ENCODE measurements at regions not wholly inside any gene's neighbourhood (a gene's known extent, or its start where the extent isn't known, plus 50 kb on each side); places are given as distances from the start of the nearest gene placed in this dataset.
A peak's percentile ranks its signal among the peaks of the same experiment; 100 is the strongest.

GRCh38 chr2:226661789-226662545, 137.7 kb downstream of the IRS1 start:
- Mint-ChIP-seq H3K9me3 (no peaks in the 10 kb centered on the region), H3K27me3 (ENCODE audit: low read depth) (peaks cover 38% of the 10 kb centered on the region), H3K36me3 (ENCODE audit: low read depth) (no peaks in the 10 kb centered on the region), H3K27ac (no peak overlapping the region), H3K4me3 (no peak overlapping the region), H3K4me1 (ENCODE audit: low read depth) (no peaks in the 10 kb centered on the region)
- no peak for DNase-seq (ENCODE audit: low spot score)

GRCh38 chr2:226660526-226660925, 139.1 kb downstream of the IRS1 start:
- Mint-ChIP-seq H3K9me3 (no peaks in the 10 kb centered on the region), H3K27ac (no peak overlapping the region), H3K4me3 (no peak overlapping the region), H3K27me3 (ENCODE audit: low read depth) (peaks cover 30% of the 10 kb centered on the region), H3K36me3 (ENCODE audit: low read depth) (no peaks in the 10 kb centered on the region), H3K4me1 (ENCODE audit: low read depth) (no peaks in the 10 kb centered on the region)
- DNase-seq (ENCODE audit: low spot score): no peak

GRCh38 chr2:226660124-226660523, 139.5 kb downstream of the IRS1 start:
- peaks cover 26% of the 10 kb centered on the region for H3K27me3 Mint-ChIP-seq (ENCODE audit: low read depth)
- H3K9me3 Mint-ChIP-seq: no peaks in the 10 kb centered on the region
- no peaks in the 10 kb centered on the region for H3K4me1 Mint-ChIP-seq (ENCODE audit: low read depth)
- H3K27ac Mint-ChIP-seq: no peak overlapping the region
- no peak for DNase-seq (ENCODE audit: low spot score)
- no peak overlapping the region for H3K4me3 Mint-ChIP-seq
- H3K36me3 Mint-ChIP-seq (ENCODE audit: low read depth): no peaks in the 10 kb centered on the region

- peaks cover 19% of the 10 kb centered on the region for H3K27me3 Mint-ChIP-seq (ENCODE audit: low read depth)
- H3K27ac Mint-ChIP-seq: no peak overlapping the region
- H3K4me1 Mint-ChIP-seq (ENCODE audit: low read depth): no peaks in the 10 kb centered on the region
- no peak overlapping the region for H3K4me3 Mint-ChIP-seq
- no peaks in the 10 kb centered on the region for H3K9me3 Mint-ChIP-seq
- no peaks in the 10 kb centered on the region for H3K36me3 Mint-ChIP-seq (ENCODE audit: low read depth)
- no peak for DNase-seq (ENCODE audit: low spot score)
Measured at GRCh38 chr2:226659410-226659809, 140.2 kb downstream of the IRS1 start.

- Mint-ChIP-seq H3K4me1 (ENCODE audit: low read depth) (no peaks in the 10 kb centered on the region), H3K9me3 (no peaks in the 10 kb centered on the region), H3K36me3 (ENCODE audit: low read depth) (no peaks in the 10 kb centered on the region), H3K4me3 (no peak overlapping the region), H3K27ac (no peak overlapping the region), H3K27me3 (ENCODE audit: low read depth) (peaks cover 17% of the 10 kb centered on the region)
- no peak for DNase-seq (ENCODE audit: low spot score)
Measured at GRCh38 chr2:226658555-226658954, 141.1 kb downstream of the IRS1 start.

- DNase-seq (ENCODE audit: low spot score): no peak
- no peaks in the 10 kb centered on the region for H3K9me3 Mint-ChIP-seq
- H3K27ac Mint-ChIP-seq: no peak overlapping the region
- peaks cover 2% of the 10 kb centered on the region for H3K4me1 Mint-ChIP-seq (ENCODE audit: low read depth)
- H3K4me3 Mint-ChIP-seq: no peak overlapping the region
- peaks cover 17% of the 10 kb centered on the region for H3K27me3 Mint-ChIP-seq (ENCODE audit: low read depth)
- H3K36me3 Mint-ChIP-seq (ENCODE audit: low read depth): no peaks in the 10 kb centered on the region
Measured at GRCh38 chr2:226657340-226658053, 142.1 kb downstream of the IRS1 start.

GRCh38 chr2:226656367-226656766, 143.3 kb downstream of the IRS1 start:
- peaks cover 7% of the 10 kb centered on the region for H3K27me3 Mint-ChIP-seq (ENCODE audit: low read depth)

GRCh38 chr2:226655871-226656270, 143.7 kb downstream of the IRS1 start:
- DNase-seq (ENCODE audit: low spot score): no peak
- H3K27me3 Mint-ChIP-seq (ENCODE audit: low read depth): peaks cover 7% of the 10 kb centered on the region
- peaks cover 17% of the 10 kb centered on the region for H3K4me1 Mint-ChIP-seq (ENCODE audit: low read depth)
- H3K4me3 Mint-ChIP-seq: no peak overlapping the region
- no peak overlapping the region for H3K27ac Mint-ChIP-seq
- H3K9me3 Mint-ChIP-seq: no peaks in the 10 kb centered on the region
- H3K36me3 Mint-ChIP-seq (ENCODE audit: low read depth): no peaks in the 10 kb centered on the region

More at GRCh38 chr2:226656367-226656766, 143.3 kb downstream of the IRS1 start:
- Mint-ChIP-seq H3K4me3 (no peak overlapping the region), H3K36me3 (ENCODE audit: low read depth) (no peaks in the 10 kb centered on the region), H3K9me3 (no peaks in the 10 kb centered on the region), H3K4me1 (ENCODE audit: low read depth) (peaks cover 12% of the 10 kb centered on the region), H3K27ac (no peak overlapping the region)
- DNase-seq (ENCODE audit: low spot score): no peak

- Mint-ChIP-seq H3K36me3 (ENCODE audit: low read depth) (peaks cover 14% of the 10 kb centered on the region), H3K4me1 (ENCODE audit: low read depth) (peaks cover 27% of the 10 kb centered on the region)
Measured at GRCh38 chr2:226652983-226653765, 146.4 kb downstream of the IRS1 start.

GRCh38 chr2:226652369-226652768, 147.3 kb downstream of the IRS1 start:
- H3K36me3 Mint-ChIP-seq (ENCODE audit: low read depth): peaks cover 14% of the 10 kb centered on the region
- H3K27ac Mint-ChIP-seq: no peak overlapping the region
- H3K4me3 Mint-ChIP-seq: peak overlapping the region; percentile 1
- H3K4me1 Mint-ChIP-seq (ENCODE audit: low read depth): peaks cover 27% of the 10 kb centered on the region
- no peak for DNase-seq (ENCODE audit: low spot score)
- H3K27me3 Mint-ChIP-seq (ENCODE audit: low read depth): peaks cover under 1% of the 10 kb centered on the region
- H3K9me3 Mint-ChIP-seq: peaks cover 18% of the 10 kb centered on the region

More at GRCh38 chr2:226652983-226653765, 146.4 kb downstream of the IRS1 start:
- Mint-ChIP-seq H3K27ac (no peak overlapping the region), H3K4me3 (no peak overlapping the region), H3K27me3 (ENCODE audit: low read depth) (peaks cover 7% of the 10 kb centered on the region), H3K9me3 (peaks cover 16% of the 10 kb centered on the region)
- no peak for DNase-seq (ENCODE audit: low spot score)

- peaks cover 27% of the 10 kb centered on the region for H3K4me1 Mint-ChIP-seq (ENCODE audit: low read depth)
- DNase-seq (ENCODE audit: low spot score): peak; percentile 49
- H3K27ac Mint-ChIP-seq: peak overlapping the region; percentile 77
- peak overlapping the region; percentile 52 for H3K4me3 Mint-ChIP-seq
- H3K9me3 Mint-ChIP-seq: peaks cover 21% of the 10 kb centered on the region
- no peaks in the 10 kb centered on the region for H3K27me3 Mint-ChIP-seq (ENCODE audit: low read depth)
- peaks cover 14% of the 10 kb centered on the region for H3K36me3 Mint-ChIP-seq (ENCODE audit: low read depth)
Measured at GRCh38 chr2:226649871-226650660, 149.6 kb downstream of the IRS1 start.

- peaks cover 21% of the 10 kb centered on the region for H3K9me3 Mint-ChIP-seq
- peaks cover 27% of the 10 kb centered on the region for H3K4me1 Mint-ChIP-seq (ENCODE audit: low read depth)
- DNase-seq (ENCODE audit: low spot score): no peak
- H3K27ac Mint-ChIP-seq: peak overlapping the region; percentile 33
- H3K4me3 Mint-ChIP-seq: no peak overlapping the region
- H3K36me3 Mint-ChIP-seq (ENCODE audit: low read depth): peaks cover 14% of the 10 kb centered on the region
- peaks cover 5% of the 10 kb centered on the region for H3K27me3 Mint-ChIP-seq (ENCODE audit: low read depth)
Measured at GRCh38 chr2:226649201-226649600, 150.4 kb downstream of the IRS1 start.

Data from T-helper 2 cell treated with Interferon-gamma antibody and Interleukin-4, amounts not matched to agents 5 μg/mL and 100 μg/mL, for 36 hours (primary cell).